Mucosa of gallbladder (tissue), 1 donor: ENCODE measurements at regions not wholly inside any gene's neighbourhood (a gene's known extent, or its start where the extent isn't known, plus 50 kb on each side); places are given as distances from the start of the nearest gene placed in this dataset.
"Not testable (repeated sequence)": the region's sequence is repeated elsewhere in the genome, so short reads cannot be mapped to it uniquely, and the experiment has no call there.

Source experiments
- DNase-seq: peaks from one replicate; pipeline ENCODE4 v3.0.0-alpha.2; 2020; ENCODE audit warnings: low spot score
- donor health status: DM: no; HTN: no; CAD: no.

GRCh38 chr4:12701384-12701783 is 782.8 kb downstream of the RAB28 start:
- DNase-seq, result no peak

DNA sequence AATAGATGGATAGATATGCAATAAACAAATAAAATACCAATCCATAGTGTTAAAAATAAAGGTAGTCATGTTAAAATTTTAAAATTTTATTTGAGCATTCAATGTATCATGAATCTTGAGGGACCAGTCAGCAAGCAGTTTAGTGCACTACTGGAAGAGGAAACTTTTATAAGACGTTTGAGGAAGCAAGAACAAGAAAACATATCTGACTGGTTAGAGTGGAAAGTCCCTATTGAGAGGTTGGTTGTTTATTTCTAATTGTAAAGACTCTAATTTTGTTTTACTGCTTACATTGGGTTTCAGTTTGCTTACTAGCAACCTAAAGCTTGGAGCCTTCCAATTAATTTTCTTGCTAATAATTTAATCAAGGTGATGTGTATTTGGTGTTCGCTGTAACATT is 786.2 kb downstream of the RAB28 start:
- DNase-seq, result no peak

DNA sequence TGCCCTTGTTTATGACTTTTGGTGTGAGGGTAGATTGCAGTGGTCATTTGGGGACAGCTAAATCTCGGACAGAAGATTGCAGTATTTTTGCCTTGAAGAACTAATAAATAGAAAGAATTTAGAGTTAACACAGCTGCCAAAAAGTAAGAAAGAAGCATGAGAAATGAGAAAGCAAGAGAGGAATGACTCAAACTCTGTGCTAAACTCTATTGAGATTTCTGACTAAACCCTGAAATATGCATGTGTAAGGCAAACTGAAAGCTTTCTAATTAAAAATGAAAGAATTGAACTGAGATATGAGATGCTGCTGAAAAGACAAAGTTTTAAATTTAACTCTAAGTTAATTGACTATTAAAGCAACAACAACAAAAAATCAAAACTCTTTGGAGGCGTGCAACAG is 791.3 kb downstream of the RAB28 start:
- DNase-seq, result no peak

DNA sequence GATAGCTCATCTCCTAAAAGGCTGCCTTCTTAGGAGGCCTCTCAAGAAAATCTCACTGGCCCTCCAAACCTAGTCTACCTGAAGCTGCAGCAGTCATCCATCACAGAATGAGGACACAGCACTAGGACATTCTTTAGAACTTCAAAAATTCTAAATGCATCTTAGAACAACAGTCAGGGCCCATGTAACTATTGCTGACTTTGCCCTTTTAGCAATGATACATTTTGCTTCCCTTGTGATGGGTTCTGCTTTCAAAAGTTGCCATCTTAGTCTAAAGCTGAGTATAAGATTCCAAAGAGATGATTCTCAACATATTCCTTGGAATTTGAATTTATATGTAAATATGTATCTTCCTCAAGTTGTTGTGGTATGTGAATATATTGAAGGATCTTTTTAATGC is 793.0 kb downstream of the RAB28 start:
- no peak for DNase-seq

- DNase-seq, result no peak
These were observed 794.7 kb downstream of the RAB28 start for GRCh38 chr4:12689457-12689856.

DNA sequence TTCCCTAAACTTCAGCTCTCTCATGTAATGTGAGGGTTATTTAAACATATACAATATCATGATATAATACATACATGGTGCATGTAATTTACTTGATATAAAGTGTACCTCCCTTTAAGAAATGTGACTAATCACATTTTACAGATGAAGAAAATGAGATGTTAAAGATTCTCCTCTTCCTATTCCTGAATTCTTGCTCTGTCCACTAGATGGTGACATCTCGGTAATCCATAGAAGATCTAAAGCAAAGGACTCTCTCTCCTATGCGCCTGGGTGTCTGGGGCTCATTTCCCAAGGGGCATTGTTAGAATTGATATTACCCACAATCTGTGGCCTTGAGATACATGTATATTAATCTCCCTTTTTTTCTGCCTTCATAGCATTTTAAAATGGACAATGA is 804.9 kb downstream of the RAB28 start:
- DNase-seq, result no peak

GRCh38 chr4:12674184-12674583 is 810.0 kb downstream of the RAB28 start:
- DNase-seq, result no peak

- no peak for DNase-seq
These were observed 811.8 kb downstream of the RAB28 start for GRCh38 chr4:12672303-12672702.

GRCh38 chr4:12658146-12658545 is 826.0 kb downstream of the RAB28 start:
- DNase-seq, result no peak

GRCh38 chr4:12651876-12652275 is 832.3 kb downstream of the RAB28 start:
- DNase-seq, result no peak

DNA sequence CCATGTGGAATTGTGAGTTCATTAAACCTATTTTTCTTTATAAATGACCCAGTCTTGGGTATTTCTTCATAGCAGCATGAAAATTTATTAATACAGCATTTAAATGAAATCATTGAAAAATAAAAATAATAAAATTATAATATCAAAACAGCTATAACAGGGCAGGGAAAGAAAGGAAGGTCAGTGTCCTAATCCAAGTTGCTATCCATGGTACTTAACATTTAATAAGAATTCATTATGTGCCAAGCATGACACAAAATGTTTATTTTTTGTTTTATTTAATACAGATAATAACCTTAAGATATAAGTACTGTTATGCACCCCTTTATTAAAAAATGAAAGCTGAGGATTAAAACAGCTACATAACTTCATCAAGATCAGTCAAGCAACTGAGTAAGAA is 838.4 kb downstream of the RAB28 start:
- DNase-seq, result no peak

DNA sequence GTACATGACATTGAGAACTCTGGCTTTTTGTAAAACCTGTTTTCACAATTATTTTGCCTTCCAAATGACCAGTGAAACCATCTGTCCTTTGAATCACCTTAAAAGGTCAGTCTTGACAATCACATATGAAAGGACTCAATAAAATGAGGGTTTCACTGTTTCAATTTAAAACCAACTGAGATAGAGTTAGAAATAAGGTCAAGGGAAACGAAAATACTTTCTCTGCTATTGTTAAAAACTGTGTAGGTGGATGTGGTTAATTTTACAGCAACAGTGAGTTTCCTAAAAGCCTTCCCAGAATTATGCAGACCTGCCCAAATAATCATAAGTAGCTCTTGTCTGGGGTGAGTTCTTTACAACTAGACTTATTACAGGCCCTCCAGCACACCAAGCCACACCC is 839.9 kb downstream of the RAB28 start:
- DNase-seq, result no peak

GRCh38 chr4:12636191-12636590 is 847.9 kb downstream of the RAB28 start:
- DNase-seq, result no peak

DNA sequence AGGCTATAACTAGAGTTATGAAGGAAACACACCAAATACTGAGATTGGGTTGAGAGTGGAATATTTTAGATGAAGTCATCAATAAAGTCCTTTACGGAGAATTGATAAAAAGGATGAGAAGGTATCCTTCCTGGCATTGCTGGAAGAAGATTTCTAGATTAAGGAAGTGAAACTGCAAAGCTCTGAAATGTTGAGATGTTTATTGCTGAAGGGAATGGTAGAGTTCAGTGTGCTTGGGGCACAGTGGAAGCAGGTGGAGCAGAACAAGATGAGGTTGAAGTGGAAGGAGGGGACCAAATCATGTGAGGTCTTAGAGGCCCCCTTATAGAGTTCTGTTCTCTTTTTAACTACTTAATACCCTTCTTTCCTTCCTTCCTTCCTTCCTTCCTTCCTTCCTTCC is 848.5 kb downstream of the RAB28 start:
- DNase-seq, result no peak

GRCh38 chr4:12633053-12633651 is 851.0 kb downstream of the RAB28 start:
- DNase-seq, result peak; percentile 82

DNA sequence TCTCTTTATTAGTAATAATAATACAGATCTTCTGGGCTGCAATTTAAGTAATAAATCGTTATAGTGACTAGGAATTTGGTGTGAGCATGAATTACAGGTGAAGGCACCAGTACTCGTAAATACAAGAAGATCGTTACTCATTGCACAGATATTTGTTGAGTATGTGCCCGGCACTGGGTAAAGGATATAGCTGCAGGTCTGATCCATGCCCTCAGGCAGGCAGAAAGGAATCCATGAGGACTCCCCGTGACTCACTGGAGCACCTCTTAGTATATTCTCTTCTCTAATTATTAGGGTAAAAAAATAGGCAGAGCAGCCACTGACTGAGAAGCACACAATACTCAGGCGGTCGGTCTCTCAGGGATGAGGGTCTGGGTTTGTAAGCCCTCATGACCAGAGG is 868.3 kb downstream of the RAB28 start:
- no peak for DNase-seq

- DNase-seq, result no peak
These were observed 871.3 kb downstream of the RAB28 start for GRCh38 chr4:12612876-12613275.

- not testable (repeated sequence) for DNase-seq
These were observed 874.8 kb downstream of the RAB28 start for GRCh38 chr4:12609212-12609875.

GRCh38 chr4:12595986-12596385 is 888.2 kb downstream of the RAB28 start:
- no peak for DNase-seq

GRCh38 chr4:12595489-12595888 is 888.7 kb downstream of the RAB28 start:
- no peak for DNase-seq

DNA sequence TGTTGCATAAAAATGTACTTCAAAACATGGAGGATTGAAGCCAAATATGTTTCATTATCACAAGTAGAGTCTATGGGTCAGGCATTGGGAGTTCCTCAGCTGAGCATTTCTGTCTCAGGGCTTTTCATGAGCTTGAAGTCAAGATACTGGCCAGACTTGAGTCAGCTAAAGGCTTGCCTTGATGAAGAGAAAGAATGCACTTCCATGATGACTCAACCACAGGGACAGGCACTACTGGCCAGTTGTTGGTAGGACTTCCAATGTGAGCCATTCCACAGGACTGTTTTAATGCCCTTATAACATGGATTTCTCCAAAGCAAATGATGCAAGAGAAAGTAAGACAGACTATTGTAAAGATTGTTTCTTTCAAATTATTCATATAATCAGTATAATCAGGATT is 895.6 kb downstream of the RAB28 start:
- DNase-seq, result no peak

GRCh38 chr4:12586242-12587006 is 897.7 kb downstream of the RAB28 start:
- no peak for DNase-seq
